Endothelial cell (in vitro differentiated cells): ENCODE measurements at regions not wholly inside any gene's neighbourhood (a gene's known extent, or its start where the extent isn't known, plus 50 kb on each side); places are given as distances from the start of the nearest gene placed in this dataset.
"Not testable (repeated sequence)": the region's sequence is repeated elsewhere in the genome, so short reads cannot be mapped to it uniquely, and the experiment has no call there.

Experiments used
- DNase-seq: peaks from one replicate; pipeline ENCODE4 v3.0.0; 2021; ENCODE audit warnings: low spot score
- H3K27ac Mint-ChIP-seq: one replicate; pipeline ENCODE4 v1.8.0; 2021; ENCODE audit warnings: mixed read lengths, inconsistent platforms; ENCODE audit not compliant: unreplicated experiment
- H3K27me3 Mint-ChIP-seq: one replicate; pipeline ENCODE4 v1.8.0; 2021; ENCODE audit warnings: mild to moderate bottlenecking, moderate library complexity, mixed read lengths, inconsistent platforms; ENCODE audit not compliant: unreplicated experiment
- H3K36me3 Mint-ChIP-seq: one replicate; pipeline ENCODE4 v1.8.0; 2021; ENCODE audit warnings: mild to moderate bottlenecking, low read depth, mixed read lengths, inconsistent platforms; ENCODE audit not compliant: unreplicated experiment
- H3K4me1 Mint-ChIP-seq: one replicate; pipeline ENCODE4 v1.8.0; 2021; ENCODE audit warnings: mild to moderate bottlenecking, mixed read lengths, inconsistent platforms; ENCODE audit not compliant: unreplicated experiment
- H3K4me3 Mint-ChIP-seq: one replicate; pipeline ENCODE4 v1.8.0; 2021; ENCODE audit warnings: mild to moderate bottlenecking, mixed read lengths, inconsistent platforms; ENCODE audit not compliant: unreplicated experiment
- H3K9me3 Mint-ChIP-seq: one replicate; pipeline ENCODE4 v1.8.0; 2021; ENCODE audit warnings: mixed read lengths, inconsistent platforms; ENCODE audit not compliant: unreplicated experiment
- TF ChIP-seq, protein P1 (sequence below): fragments of 200-600 bp; sonication (generic); IDR thresholded peaks from one replicate; pipeline ENCODE4 v1.5.0; 2021; ENCODE audit warnings: antibody characterized with exemption; ENCODE audit not compliant: unreplicated experiment

DNA sequence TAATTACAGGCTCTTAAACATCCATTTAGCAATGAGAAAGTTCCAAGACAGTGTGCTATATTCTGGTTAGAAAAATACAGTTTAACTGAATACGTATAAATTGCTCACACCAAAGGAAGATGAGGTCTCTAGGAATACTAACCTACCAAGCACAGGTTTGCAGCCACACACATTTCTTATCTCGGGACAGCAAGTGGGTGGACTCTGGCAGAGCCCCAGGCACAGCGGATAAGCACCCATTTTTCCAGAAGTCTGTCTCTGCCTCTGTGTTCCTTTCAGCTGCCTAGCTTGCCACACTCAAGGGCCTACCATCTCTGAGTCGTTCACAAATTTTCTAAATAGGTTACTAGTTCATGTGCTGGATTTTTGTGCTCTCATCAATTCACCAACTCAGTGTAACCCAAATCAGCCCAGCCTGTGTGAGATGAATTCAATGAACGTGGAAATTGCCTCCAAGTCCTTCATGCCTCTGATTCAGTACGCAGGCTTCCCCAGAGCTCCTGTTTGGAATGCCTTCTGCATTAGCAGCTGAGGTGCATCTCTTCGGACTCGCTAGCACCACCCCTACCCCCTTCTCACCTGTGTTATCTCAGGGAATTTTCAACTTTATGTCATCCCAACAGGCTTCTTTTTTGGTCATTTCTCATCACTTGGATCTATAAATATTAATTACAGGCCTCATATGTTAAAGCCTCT, 581.0 kb upstream of the CDH11 start:
- H3K27me3 Mint-ChIP-seq, result peaks cover 1% of the 10 kb centered on the region
- no peak for DNase-seq
- no peak overlapping the region for H3K4me3 Mint-ChIP-seq
- no peaks in the 10 kb centered on the region for H3K36me3 Mint-ChIP-seq
- H3K27ac Mint-ChIP-seq, result no peak overlapping the region
- no peaks in the 10 kb centered on the region for H3K9me3 Mint-ChIP-seq
- TF ChIP-seq, protein P1, sequence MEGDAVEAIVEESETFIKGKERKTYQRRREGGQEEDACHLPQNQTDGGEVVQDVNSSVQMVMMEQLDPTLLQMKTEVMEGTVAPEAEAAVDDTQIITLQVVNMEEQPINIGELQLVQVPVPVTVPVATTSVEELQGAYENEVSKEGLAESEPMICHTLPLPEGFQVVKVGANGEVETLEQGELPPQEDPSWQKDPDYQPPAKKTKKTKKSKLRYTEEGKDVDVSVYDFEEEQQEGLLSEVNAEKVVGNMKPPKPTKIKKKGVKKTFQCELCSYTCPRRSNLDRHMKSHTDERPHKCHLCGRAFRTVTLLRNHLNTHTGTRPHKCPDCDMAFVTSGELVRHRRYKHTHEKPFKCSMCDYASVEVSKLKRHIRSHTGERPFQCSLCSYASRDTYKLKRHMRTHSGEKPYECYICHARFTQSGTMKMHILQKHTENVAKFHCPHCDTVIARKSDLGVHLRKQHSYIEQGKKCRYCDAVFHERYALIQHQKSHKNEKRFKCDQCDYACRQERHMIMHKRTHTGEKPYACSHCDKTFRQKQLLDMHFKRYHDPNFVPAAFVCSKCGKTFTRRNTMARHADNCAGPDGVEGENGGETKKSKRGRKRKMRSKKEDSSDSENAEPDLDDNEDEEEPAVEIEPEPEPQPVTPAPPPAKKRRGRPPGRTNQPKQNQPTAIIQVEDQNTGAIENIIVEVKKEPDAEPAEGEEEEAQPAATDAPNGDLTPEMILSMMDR, result no peak
- H3K4me1 Mint-ChIP-seq, result no peaks in the 10 kb centered on the region

DNA sequence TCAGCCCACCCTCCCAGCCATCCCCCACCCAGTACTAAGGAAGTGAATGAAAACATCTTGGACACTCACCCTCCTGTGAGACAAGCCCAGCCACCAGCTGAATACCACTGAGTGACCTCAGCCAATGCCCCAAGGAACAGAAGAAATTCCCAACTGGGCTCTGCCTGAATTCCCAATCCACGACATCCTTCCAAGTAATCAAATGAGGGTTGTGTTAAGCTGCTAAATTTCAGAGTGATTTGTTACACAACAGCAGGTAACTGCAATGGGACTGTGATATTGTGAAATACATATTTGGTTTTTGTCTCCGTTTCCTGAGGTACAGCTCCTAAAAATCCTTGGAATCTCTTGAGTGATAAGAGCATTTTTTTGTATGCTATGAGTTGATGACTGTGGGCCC, 578.7 kb upstream of the CDH11 start:
- Mint-ChIP-seq H3K27me3 (peaks cover 3% of the 10 kb centered on the region), H3K9me3 (no peaks in the 10 kb centered on the region), H3K36me3 (no peaks in the 10 kb centered on the region), H3K4me1 (no peaks in the 10 kb centered on the region), H3K4me3 (no peak overlapping the region), H3K27ac (no peak overlapping the region)
- no peak for DNase-seq
- TF ChIP-seq, protein P1, result no peak

DNA sequence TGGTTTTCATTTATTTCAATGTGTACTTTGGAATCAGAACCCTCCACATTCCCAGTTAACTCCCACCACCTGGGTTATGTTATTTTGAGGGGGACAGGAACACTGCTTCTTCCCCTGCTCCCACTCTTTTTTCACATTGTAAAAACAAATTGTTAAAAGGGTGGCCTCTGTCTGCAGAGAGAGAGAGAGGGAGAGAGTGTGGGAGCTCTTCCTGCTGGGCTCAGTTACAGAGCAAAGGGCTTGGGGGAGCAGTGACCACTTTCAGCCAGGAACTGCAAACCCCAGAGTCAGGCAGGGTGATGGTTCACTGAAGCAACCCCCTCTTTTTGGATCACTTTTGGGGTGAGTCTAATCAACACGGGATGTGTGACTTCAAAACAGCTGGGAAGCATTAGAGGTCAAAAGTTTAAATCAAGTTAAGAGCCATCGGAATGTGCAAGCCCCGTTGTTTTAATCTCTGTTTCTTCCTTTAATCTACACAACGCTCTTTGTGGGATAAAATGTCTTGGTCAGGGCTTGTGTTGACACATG, 577.0 kb upstream of the CDH11 start:
- Mint-ChIP-seq H3K27ac (no peak overlapping the region), H3K4me3 (no peak overlapping the region)

DNA sequence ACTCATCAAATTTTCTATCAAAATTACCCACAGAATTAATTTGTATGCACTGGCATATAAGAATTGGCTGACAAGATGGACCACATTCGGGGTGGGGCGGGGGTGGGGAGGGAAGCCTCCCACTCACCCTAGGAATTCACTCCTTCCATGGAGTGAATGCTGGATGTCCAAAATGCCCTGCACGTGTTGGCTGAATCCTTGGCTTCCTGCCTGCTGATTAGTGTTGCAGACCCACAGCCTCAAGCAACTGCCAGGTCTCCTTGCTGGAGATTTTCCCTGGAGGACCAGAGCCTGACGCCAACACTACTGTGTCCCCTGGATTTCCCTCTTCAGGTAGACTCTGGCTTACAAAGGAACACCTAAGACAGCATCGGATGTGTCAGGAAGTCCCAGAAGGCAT, 575.7 kb upstream of the CDH11 start:
- no peak for DNase-seq
- Mint-ChIP-seq H3K27ac (no peak overlapping the region), H3K4me3 (no peak overlapping the region), H3K4me1 (no peaks in the 10 kb centered on the region), H3K9me3 (no peaks in the 10 kb centered on the region), H3K27me3 (peaks cover 2% of the 10 kb centered on the region), H3K36me3 (no peaks in the 10 kb centered on the region)
- TF ChIP-seq, protein P1, result no peak

More for the DNA sequence above, 577.0 kb upstream of the CDH11 start:
- Mint-ChIP-seq H3K4me1 (no peaks in the 10 kb centered on the region), H3K27me3 (peaks cover 2% of the 10 kb centered on the region), H3K9me3 (no peaks in the 10 kb centered on the region), H3K36me3 (no peaks in the 10 kb centered on the region)
- DNase-seq, result no peak
- TF ChIP-seq, protein P1, result no peak

DNA sequence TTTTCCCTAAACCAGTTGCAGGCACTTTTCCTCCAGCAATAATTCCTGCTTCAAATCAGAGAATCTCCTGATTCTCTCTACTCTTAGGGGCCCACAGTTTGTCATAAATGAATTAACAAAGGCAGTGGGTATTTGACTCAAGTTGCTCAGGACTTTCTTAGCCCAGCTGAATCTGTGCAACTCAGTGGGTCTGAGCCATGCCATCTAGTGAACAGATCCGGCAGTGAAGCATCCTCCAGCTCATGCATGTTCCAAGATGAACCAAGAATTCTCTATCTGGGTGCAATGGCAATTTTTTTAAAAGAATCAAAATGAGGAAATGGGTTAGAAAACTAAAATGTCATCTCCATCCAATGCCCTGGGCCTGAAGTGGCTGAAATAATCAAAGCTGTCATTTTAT, 575.2 kb upstream of the CDH11 start:
- TF ChIP-seq, protein P1, result no peak
- no peaks in the 10 kb centered on the region for H3K36me3 Mint-ChIP-seq
- H3K27me3 Mint-ChIP-seq, result peaks cover 2% of the 10 kb centered on the region
- H3K9me3 Mint-ChIP-seq, result no peaks in the 10 kb centered on the region
- DNase-seq, result no peak
- no peak overlapping the region for H3K27ac Mint-ChIP-seq
- no peaks in the 10 kb centered on the region for H3K4me1 Mint-ChIP-seq
- H3K4me3 Mint-ChIP-seq, result no peak overlapping the region

DNA sequence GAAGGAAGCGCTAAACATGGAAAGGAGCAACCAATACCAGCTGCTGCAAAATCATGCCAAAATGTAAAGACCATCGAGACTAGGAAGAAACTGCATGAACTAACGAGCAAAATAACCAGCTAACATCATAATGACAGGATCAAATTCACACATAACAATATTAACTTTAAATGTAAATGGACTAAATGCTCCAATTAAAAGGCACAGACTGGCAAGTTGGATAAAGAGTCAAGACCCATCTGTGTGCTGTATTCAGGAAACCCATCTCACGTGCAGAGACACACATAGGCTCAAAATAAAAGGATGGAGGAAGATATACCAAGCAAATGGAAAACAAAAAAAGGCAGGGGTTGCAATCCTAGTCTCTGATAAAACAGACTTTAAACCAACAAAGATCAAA, 570.0 kb upstream of the CDH11 start:
- H3K27ac Mint-ChIP-seq, H3K36me3 Mint-ChIP-seq, DNase-seq, H3K9me3 Mint-ChIP-seq, H3K4me1 Mint-ChIP-seq, H3K4me3 Mint-ChIP-seq, H3K27me3 Mint-ChIP-seq: not testable (repeated sequence)
